A549 (cell line): ENCODE measurements at regions not wholly inside any gene's neighbourhood (a gene's known extent, or its start where the extent isn't known, plus 50 kb on each side); places are given as distances from the start of the nearest gene placed in this dataset.

ENCODE experiments used
- ATOH8 ChIP-seq: fragments of 250-450 bp; sonication (Bioruptor Pico); IDR thresholded peaks from 2 replicates; pipeline ENCODE4 v1.5.0; 2020; ENCODE audit warnings: low read depth, mild to moderate bottlenecking, moderate library complexity
- CEBPB ChIP-seq, 2 experiments: fragments of >200 bp in 1 of 2; sonication (Bioruptor Twin) in 1 of 2; formaldehyde crosslinking in 1 of 2; IDR thresholded peaks; 2 replicates each; pipeline ENCODE4 v1.6.1; 2012 to 2016
- CTCF ChIP-seq: fragments of >200 bp; sonication (Bioruptor Twin); formaldehyde crosslinking; IDR thresholded peaks from 3 replicates; pipeline ENCODE4 v1.5.1; 2016
- EHMT2 ChIP-seq: fragments of 200-600 bp; sonication (generic); IDR thresholded peaks from 2 replicates; pipeline ENCODE4 v1.6.1; 2016; ENCODE audit warnings: antibody characterized with exemption, low read depth, mild to moderate bottlenecking, moderate library complexity
- ESRRA ChIP-seq: fragments of 150-350 bp; IDR thresholded peaks from 2 replicates; pipeline ENCODE4 v1.6.1; 2014; ENCODE audit warnings: mild to moderate bottlenecking, low read length, borderline replicate concordance
- GATA3 ChIP-seq: IDR thresholded peaks from 2 replicates; pipeline ENCODE4 v1.6.1; 2012; ENCODE audit warnings: borderline replicate concordance
- NR3C1 ChIP-seq: fragments of >200 bp; sonication (Bioruptor Twin); formaldehyde crosslinking; IDR thresholded peaks from 3 replicates; pipeline ENCODE4 v1.6.1; 2017
- POLR2AphosphoS2 ChIP-seq: conservative IDR thresholded peaks from 2 replicates; pipeline ENCODE4 v1.6.1; 2012; ENCODE audit warnings: low read length, improper control_type of control experiment, inconsistent platforms

GRCh38 chr15:96860741-96861140, 530.2 kb downstream of the NR2F2 start:
- TF ChIP-seq EHMT2 (no peak), POLR2AphosphoS2 (no peak), NR3C1 (no peak), CTCF (no peak), GATA3 (no peak), ATOH8 (CRISPR knock-in tag) (no peak), CEBPB (IDR thresholded peaks at IDR 0.05) (no peak), ESRRA (no peak)
